ENCODE measurements at regions not wholly inside any gene's neighbourhood (a gene's known extent, or its start where the extent isn't known, plus 50 kb on each side); places are given as distances from the start of the nearest gene placed in this dataset.

- peaks cover 5 to 9% (median 7%) of the 10 kb centered on the region in 3 donors for H3K27me3 Mint-ChIP-seq (ENCODE audit: low read depth in 3 of 3)
- no peaks in the 10 kb centered on the region for H3K36me3 Mint-ChIP-seq
- H3K4me1 Mint-ChIP-seq = no peaks in the 10 kb centered on the region
- no peak for DNase-seq
- H3K4me3 Mint-ChIP-seq = no peak overlapping the region
- no peaks in the 10 kb centered on the region for H3K9me3 Mint-ChIP-seq
- no peak overlapping the region for H3K27ac Mint-ChIP-seq
Measured at GRCh38 chr19:31402529-31403316, 53.5 kb upstream of the TSHZ3 start.

GRCh38 chr19:31406106-31406505, 56.9 kb upstream of the TSHZ3 start:
- Mint-ChIP-seq H3K36me3 (no peaks in the 10 kb centered on the region), H3K4me3 (no peak overlapping the region), H3K27me3 (ENCODE audit: low read depth in 3 of 3) (peaks cover 5 to 6% (median 5%) of the 10 kb centered on the region in 3 donors), H3K9me3 (no peaks in the 10 kb centered on the region), H3K4me1 (no peaks in the 10 kb centered on the region), H3K27ac (no peak overlapping the region)
- DNase-seq = no peak

- DNase-seq = no peak
- Mint-ChIP-seq H3K4me3 (no peak overlapping the region), H3K9me3 (peaks cover 0 to 3% (median 0%) of the 10 kb centered on the region in 6 donors), H3K4me1 (no peaks in the 10 kb centered on the region), H3K27ac (no peak overlapping the region), H3K36me3 (no peaks in the 10 kb centered on the region), H3K27me3 (ENCODE audit: low read depth in 3 of 3) (peaks cover 5 to 9% (median 6%) of the 10 kb centered on the region in 3 donors)
Measured at GRCh38 chr19:31408460-31409124, 59.4 kb upstream of the TSHZ3 start.

GRCh38 chr19:31413353-31413752, 64.1 kb upstream of the TSHZ3 start:
- peaks cover 6 to 8% (median 7%) of the 10 kb centered on the region in 3 donors for H3K27me3 Mint-ChIP-seq (ENCODE audit: low read depth in 3 of 3)
- H3K36me3 Mint-ChIP-seq = no peaks in the 10 kb centered on the region
- no peak overlapping the region for H3K4me3 Mint-ChIP-seq
- peaks cover 0 to 3% (median 0%) of the 10 kb centered on the region in 6 donors for H3K9me3 Mint-ChIP-seq
- H3K4me1 Mint-ChIP-seq = no peaks in the 10 kb centered on the region
- no peak for DNase-seq
- H3K27ac Mint-ChIP-seq = no peak overlapping the region

- H3K4me1 Mint-ChIP-seq = no peaks in the 10 kb centered on the region
- DNase-seq = no peak
- H3K36me3 Mint-ChIP-seq = no peaks in the 10 kb centered on the region
- H3K27ac Mint-ChIP-seq = no peak overlapping the region
- H3K9me3 Mint-ChIP-seq = peaks cover 0 to 3% (median 0%) of the 10 kb centered on the region in 6 donors
- H3K27me3 Mint-ChIP-seq (ENCODE audit: low read depth in 3 of 3) = peaks cover 6 to 12% (median 9%) of the 10 kb centered on the region in 3 donors
- no peak overlapping the region for H3K4me3 Mint-ChIP-seq
Measured at GRCh38 chr19:31415322-31415721, 66.1 kb upstream of the TSHZ3 start.

- Mint-ChIP-seq H3K27ac (no peak overlapping the region), H3K4me1 (no peaks in the 10 kb centered on the region), H3K9me3 (no peaks in the 10 kb centered on the region), H3K36me3 (no peaks in the 10 kb centered on the region), H3K27me3 (ENCODE audit: low read depth in 3 of 3) (peaks cover 6 to 12% (median 7%) of the 10 kb centered on the region in 3 donors), H3K4me3 (no peak overlapping the region)
- no peak for DNase-seq
Measured at GRCh38 chr19:31416548-31416947, 67.3 kb upstream of the TSHZ3 start.

GRCh38 chr19:31418055-31418454, 68.8 kb upstream of the TSHZ3 start:
- peaks cover 4 to 10% (median 7%) of the 10 kb centered on the region in 3 donors for H3K27me3 Mint-ChIP-seq (ENCODE audit: low read depth in 3 of 3)
- no peak for DNase-seq
- no peaks in the 10 kb centered on the region for H3K36me3 Mint-ChIP-seq
- H3K27ac Mint-ChIP-seq = no peak overlapping the region
- H3K4me3 Mint-ChIP-seq = no peak overlapping the region
- no peaks in the 10 kb centered on the region for H3K4me1 Mint-ChIP-seq
- H3K9me3 Mint-ChIP-seq = no peaks in the 10 kb centered on the region

- H3K9me3 Mint-ChIP-seq = no peaks in the 10 kb centered on the region
- H3K4me3 Mint-ChIP-seq = no peak overlapping the region
- peaks cover 4 to 15% (median 7%) of the 10 kb centered on the region in 3 donors for H3K27me3 Mint-ChIP-seq (ENCODE audit: low read depth in 3 of 3)
- DNase-seq = no peak
- no peaks in the 10 kb centered on the region for H3K4me1 Mint-ChIP-seq
- H3K36me3 Mint-ChIP-seq = no peaks in the 10 kb centered on the region
- H3K27ac Mint-ChIP-seq = no peak overlapping the region
Measured at GRCh38 chr19:31418692-31419430, 69.6 kb upstream of the TSHZ3 start.

- H3K4me3 Mint-ChIP-seq = no peak overlapping the region
- no peak overlapping the region for H3K27ac Mint-ChIP-seq
- no peaks in the 10 kb centered on the region for H3K4me1 Mint-ChIP-seq
- no peaks in the 10 kb centered on the region for H3K9me3 Mint-ChIP-seq
- H3K27me3 Mint-ChIP-seq (ENCODE audit: low read depth in 3 of 3) = peaks cover 2 to 21% (median 4%) of the 10 kb centered on the region in 3 donors
- no peaks in the 10 kb centered on the region for H3K36me3 Mint-ChIP-seq
- no peak for DNase-seq
Measured at GRCh38 chr19:31419871-31420445, 70.7 kb upstream of the TSHZ3 start.

- no peaks in the 10 kb centered on the region for H3K36me3 Mint-ChIP-seq
- H3K27ac Mint-ChIP-seq = no peak overlapping the region
- H3K4me3 Mint-ChIP-seq = no peak overlapping the region
- H3K27me3 Mint-ChIP-seq (ENCODE audit: low read depth in 3 of 3) = peaks cover 2 to 25% (median 8%) of the 10 kb centered on the region in 3 donors
- DNase-seq = no peak
- H3K4me1 Mint-ChIP-seq = no peaks in the 10 kb centered on the region
- H3K9me3 Mint-ChIP-seq = no peaks in the 10 kb centered on the region
Measured at GRCh38 chr19:31421082-31421481, 71.8 kb upstream of the TSHZ3 start.

GRCh38 chr19:31421856-31422255, 72.6 kb upstream of the TSHZ3 start:
- H3K4me3 Mint-ChIP-seq = no peak overlapping the region
- no peak overlapping the region for H3K27ac Mint-ChIP-seq

GRCh38 chr19:31423896-31424295, 74.7 kb upstream of the TSHZ3 start:
- Mint-ChIP-seq H3K27ac (no peak overlapping the region), H3K4me3 (no peak overlapping the region), H3K4me1 (no peaks in the 10 kb centered on the region), H3K36me3 (no peaks in the 10 kb centered on the region), H3K27me3 (ENCODE audit: low read depth in 3 of 3) (peaks cover 2 to 24% (median 8%) of the 10 kb centered on the region in 3 donors), H3K9me3 (no peaks in the 10 kb centered on the region)
- no peak for DNase-seq

More at GRCh38 chr19:31421856-31422255, 72.6 kb upstream of the TSHZ3 start:
- H3K27me3 Mint-ChIP-seq (ENCODE audit: low read depth in 3 of 3) = peaks cover 2 to 22% (median 6%) of the 10 kb centered on the region in 3 donors
- no peaks in the 10 kb centered on the region for H3K4me1 Mint-ChIP-seq
- no peak for DNase-seq
- H3K9me3 Mint-ChIP-seq = no peaks in the 10 kb centered on the region
- H3K36me3 Mint-ChIP-seq = no peaks in the 10 kb centered on the region

- Mint-ChIP-seq H3K36me3 (no peaks in the 10 kb centered on the region), H3K4me3 (no peak overlapping the region), H3K27me3 (ENCODE audit: low read depth in 3 of 3) (peaks cover 2 to 20% (median 6%) of the 10 kb centered on the region in 3 donors), H3K9me3 (no peaks in the 10 kb centered on the region), H3K27ac (no peak overlapping the region), H3K4me1 (no peaks in the 10 kb centered on the region)
- no peak for DNase-seq
Measured at GRCh38 chr19:31424861-31425620, 75.8 kb upstream of the TSHZ3 start.
